Mammary epithelial cell (primary cell): ENCODE measurements at regions not wholly inside any gene's neighbourhood (a gene's known extent, or its start where the extent isn't known, plus 50 kb on each side); places are given as distances from the start of the nearest gene placed in this dataset.

Experiments used
- EZH2 ChIP-seq: IDR thresholded peaks from 2 replicates; pipeline ENCODE4 v1.6.1; 2012; ENCODE audit warnings: low read length, inconsistent platforms, borderline replicate concordance
- TF ChIP-seq, protein P1 (sequence below), 2 donors: IDR thresholded peaks in 1 of 2; conservative IDR thresholded peaks in 1 of 2; 2 replicates each; pipeline ENCODE4 v1.5.1; 2011 to 2012; ENCODE audit warnings: inconsistent platforms in 2 of 2, low read length in 2 of 2, mild to moderate bottlenecking in 2 of 2, control low read depth in 1 of 2, low read depth in 1 of 2; ENCODE audit not compliant: insufficient read depth in 1 of 2; ENCODE audit errors: extremely low read depth in 1 of 2

DNA sequence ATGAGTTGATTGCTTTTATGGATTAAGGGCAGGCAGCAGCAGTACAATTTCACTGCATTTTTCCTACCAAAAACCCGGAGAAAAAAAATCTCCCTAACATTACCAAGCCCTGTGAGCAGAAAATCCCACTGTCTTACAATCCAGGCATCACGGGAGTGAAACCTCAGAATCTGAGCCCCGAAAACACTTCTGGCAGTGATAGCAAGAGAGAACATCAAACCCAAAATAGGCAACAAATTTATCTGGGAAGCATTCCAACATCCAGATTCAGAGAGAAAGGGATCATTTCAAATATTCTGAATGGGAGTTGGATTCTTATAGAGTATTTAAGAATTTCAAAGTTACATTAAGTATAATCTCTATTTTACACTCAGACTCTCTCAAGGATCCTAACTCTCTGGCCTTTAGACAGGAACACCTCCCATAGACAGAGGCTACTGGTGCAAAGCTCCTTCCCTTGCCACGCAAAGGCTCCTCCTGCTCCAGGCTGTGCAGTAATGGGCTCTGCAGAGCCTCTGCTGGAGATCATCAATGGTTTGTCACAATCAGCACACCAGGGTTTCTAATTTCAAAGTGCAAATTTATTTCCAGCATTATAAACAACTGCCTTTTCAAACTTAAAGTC is 256.9 kb downstream of the PARM1 start:
- TF ChIP-seq, protein P1, sequence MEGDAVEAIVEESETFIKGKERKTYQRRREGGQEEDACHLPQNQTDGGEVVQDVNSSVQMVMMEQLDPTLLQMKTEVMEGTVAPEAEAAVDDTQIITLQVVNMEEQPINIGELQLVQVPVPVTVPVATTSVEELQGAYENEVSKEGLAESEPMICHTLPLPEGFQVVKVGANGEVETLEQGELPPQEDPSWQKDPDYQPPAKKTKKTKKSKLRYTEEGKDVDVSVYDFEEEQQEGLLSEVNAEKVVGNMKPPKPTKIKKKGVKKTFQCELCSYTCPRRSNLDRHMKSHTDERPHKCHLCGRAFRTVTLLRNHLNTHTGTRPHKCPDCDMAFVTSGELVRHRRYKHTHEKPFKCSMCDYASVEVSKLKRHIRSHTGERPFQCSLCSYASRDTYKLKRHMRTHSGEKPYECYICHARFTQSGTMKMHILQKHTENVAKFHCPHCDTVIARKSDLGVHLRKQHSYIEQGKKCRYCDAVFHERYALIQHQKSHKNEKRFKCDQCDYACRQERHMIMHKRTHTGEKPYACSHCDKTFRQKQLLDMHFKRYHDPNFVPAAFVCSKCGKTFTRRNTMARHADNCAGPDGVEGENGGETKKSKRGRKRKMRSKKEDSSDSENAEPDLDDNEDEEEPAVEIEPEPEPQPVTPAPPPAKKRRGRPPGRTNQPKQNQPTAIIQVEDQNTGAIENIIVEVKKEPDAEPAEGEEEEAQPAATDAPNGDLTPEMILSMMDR (conservative IDR thresholded peaks at IDR 0.05 in 1 of 2, IDR thresholded peaks at IDR 0.05 in 1 of 2; ENCODE audit: extremely low read depth in 1 of 2, insufficient read depth in 1 of 2, low read depth in 1 of 2, low read length in 2 of 2): no peak
- TF ChIP-seq EZH2: no peak
